Mucosa of rectum (tissue), 2 donors: ENCODE measurements at regions not wholly inside any gene's neighbourhood (a gene's known extent, or its start where the extent isn't known, plus 50 kb on each side); places are given as distances from the start of the nearest gene placed in this dataset.

Source experiments
- H3K27ac ChIP-seq, 2 donors: one replicate each; pipeline ENCODE4 v1.7.0; 2013; ENCODE audit warnings: inconsistent platforms in 2 of 2, low read depth in 2 of 2, low read length in 2 of 2
- H3K27me3 ChIP-seq, 2 donors: one replicate each; pipeline ENCODE4 v1.7.0; 2013; ENCODE audit warnings: low read length in 2 of 2; ENCODE audit not compliant: control insufficient read depth in 2 of 2, insufficient read depth in 2 of 2
- H3K36me3 ChIP-seq, 2 donors: one replicate each; pipeline ENCODE4 v1.7.0; 2013; ENCODE audit warnings: low read length in 2 of 2; ENCODE audit not compliant: control insufficient read depth in 2 of 2, insufficient read depth in 2 of 2
- H3K4me1 ChIP-seq, 2 donors: one replicate each; pipeline ENCODE4 v1.7.0; 2013; ENCODE audit warnings: low read length in 2 of 2, mild to moderate bottlenecking in 1 of 2; ENCODE audit not compliant: control insufficient read depth in 2 of 2, insufficient read depth in 2 of 2
- H3K4me3 ChIP-seq, 2 donors: one replicate each; pipeline ENCODE4 v1.7.0; 2013; ENCODE audit warnings: low read length in 2 of 2
- H3K9ac ChIP-seq, 2 donors: one replicate each; pipeline ENCODE4 v1.7.0; 2013; ENCODE audit warnings: low read length in 2 of 2, low read depth in 1 of 2, mild to moderate bottlenecking in 1 of 2
- H3K9me3 ChIP-seq, 2 donors: one replicate each; pipeline ENCODE4 v1.7.0; 2013; ENCODE audit warnings: low read length in 2 of 2; ENCODE audit not compliant: control insufficient read depth in 2 of 2
- donor health status: healthy.
- donor health status: Normal muscosa, but diverticular disease.

DNA sequence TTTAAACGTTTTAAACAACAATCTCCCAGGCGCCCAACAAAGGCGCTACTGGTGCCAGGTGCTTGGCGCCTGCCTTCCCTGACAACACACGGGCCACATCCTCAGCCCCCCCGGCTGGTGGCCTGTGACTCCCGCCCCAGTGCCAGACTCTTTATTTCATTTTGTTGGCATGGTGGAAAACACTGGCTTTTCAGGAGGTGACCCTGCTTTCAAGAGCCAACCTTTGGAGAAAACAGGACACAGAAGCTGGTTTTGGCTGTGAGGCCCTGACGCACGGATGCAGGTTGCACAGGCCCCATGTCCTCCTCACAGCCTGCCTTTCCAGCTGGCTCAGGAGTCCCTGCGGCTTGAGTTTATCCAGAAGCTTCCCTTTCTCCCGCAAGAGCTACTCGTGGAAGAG, 100.0 kb downstream of the METRNL start:
- Histone ChIP-seq H3K36me3 (no peaks in the 10 kb centered on the region), H3K4me3 (no peak overlapping the region), H3K9ac (no peak overlapping the region), H3K27me3 (no peaks in the 10 kb centered on the region), H3K9me3 (no peaks in the 10 kb centered on the region), H3K27ac (no peak overlapping the region), H3K4me1 (no peaks in the 10 kb centered on the region)

DNA sequence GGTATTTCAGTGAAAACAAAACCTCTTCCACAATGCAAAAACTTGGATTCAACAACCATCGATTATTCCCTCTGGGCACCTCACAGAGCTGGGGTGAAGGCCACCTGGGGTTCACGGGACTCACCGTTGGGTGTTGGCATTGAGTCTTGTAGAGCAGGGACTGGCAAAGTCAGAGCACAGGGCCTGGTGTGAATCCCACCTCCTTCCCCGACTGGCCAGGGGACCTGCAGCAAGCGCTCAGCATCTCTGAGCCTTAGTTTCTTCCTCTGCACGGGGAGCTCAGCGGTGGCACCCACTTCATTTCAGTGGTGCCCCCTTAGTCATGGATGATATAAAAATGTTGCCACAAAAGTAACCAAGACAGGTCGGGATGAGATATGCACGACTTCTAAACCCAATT, 100.4 kb downstream of the METRNL start:
- Histone ChIP-seq H3K27me3 (no peaks in the 10 kb centered on the region), H3K27ac (no peak overlapping the region), H3K36me3 (no peaks in the 10 kb centered on the region)

DNA sequence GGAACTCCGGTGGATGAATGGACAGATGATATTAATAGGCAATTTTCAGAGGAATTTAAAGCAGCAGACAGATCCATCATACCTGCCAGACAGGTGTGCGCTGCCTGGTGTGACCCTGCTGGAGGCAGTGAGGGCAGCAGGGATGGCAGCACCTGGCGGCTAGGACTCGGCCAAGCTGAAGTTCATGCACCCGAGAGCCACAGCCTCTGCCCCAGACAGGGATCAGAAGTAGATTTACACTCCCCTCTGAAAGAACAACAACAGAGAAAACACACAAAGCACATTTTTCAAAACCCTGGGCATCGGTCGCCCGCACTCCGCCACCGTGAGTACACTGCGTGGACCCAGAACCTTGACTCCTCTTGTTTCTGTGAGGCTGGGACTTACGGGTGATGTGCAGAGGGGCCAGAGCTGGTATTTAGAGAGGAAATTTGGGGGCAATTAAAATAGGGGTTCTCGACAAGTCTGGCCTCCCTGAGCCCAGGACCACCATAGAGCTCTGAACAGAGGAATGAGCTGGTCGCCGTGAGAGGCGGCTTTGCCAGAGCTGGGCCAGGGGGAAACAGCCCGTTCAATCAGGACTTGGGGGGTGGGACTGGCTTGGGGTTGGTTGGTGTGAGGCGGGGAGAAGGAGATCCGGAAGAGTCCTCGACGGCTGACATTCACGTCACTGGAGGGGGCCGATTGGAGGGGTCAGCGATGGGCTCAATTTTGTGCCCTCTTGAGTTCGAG, 101.0 kb downstream of the METRNL start:
- Histone ChIP-seq H3K4me3 (no peak overlapping the region), H3K9ac (no peak overlapping the region), H3K9me3 (no peaks in the 10 kb centered on the region), H3K4me1 (no peaks in the 10 kb centered on the region), H3K27ac (no peak overlapping the region), H3K27me3 (no peaks in the 10 kb centered on the region), H3K36me3 (no peaks in the 10 kb centered on the region)

More for the DNA sequence above, 100.4 kb downstream of the METRNL start:
- no peaks in the 10 kb centered on the region for H3K4me1 ChIP-seq
- H3K9me3 ChIP-seq, result no peaks in the 10 kb centered on the region
- no peak overlapping the region for H3K4me3 ChIP-seq
- no peak overlapping the region for H3K9ac ChIP-seq

DNA sequence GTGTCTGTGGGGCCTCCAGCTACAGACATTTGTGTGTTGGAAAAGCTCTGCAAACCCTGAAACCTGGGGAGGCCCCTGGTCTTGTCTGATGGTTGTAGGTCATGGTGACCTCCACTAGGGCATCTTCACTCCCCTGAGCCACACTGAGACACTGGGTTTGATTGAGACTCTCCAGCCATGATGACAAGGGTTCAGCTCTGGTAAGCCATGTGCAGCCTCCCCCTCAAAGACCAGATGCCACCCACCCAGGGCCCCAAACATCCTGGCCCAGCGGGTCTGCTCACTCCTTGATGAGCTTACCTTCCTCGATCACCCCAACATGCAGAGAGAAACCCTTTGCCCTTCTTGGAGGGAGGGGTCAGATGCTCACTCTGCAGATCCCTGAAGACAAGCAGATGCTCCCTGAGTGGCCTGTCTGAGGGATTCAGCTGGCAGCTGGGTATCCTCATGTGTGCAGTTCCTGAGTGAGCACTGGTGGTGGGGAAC, 101.6 kb downstream of the METRNL start:
- H3K9me3 ChIP-seq, result no peaks in the 10 kb centered on the region
- no peak overlapping the region for H3K4me3 ChIP-seq
- no peak overlapping the region for H3K27ac ChIP-seq
- H3K36me3 ChIP-seq, result no peaks in the 10 kb centered on the region
- H3K27me3 ChIP-seq, result no peaks in the 10 kb centered on the region
- H3K9ac ChIP-seq, result no peak overlapping the region
- no peaks in the 10 kb centered on the region for H3K4me1 ChIP-seq

DNA sequence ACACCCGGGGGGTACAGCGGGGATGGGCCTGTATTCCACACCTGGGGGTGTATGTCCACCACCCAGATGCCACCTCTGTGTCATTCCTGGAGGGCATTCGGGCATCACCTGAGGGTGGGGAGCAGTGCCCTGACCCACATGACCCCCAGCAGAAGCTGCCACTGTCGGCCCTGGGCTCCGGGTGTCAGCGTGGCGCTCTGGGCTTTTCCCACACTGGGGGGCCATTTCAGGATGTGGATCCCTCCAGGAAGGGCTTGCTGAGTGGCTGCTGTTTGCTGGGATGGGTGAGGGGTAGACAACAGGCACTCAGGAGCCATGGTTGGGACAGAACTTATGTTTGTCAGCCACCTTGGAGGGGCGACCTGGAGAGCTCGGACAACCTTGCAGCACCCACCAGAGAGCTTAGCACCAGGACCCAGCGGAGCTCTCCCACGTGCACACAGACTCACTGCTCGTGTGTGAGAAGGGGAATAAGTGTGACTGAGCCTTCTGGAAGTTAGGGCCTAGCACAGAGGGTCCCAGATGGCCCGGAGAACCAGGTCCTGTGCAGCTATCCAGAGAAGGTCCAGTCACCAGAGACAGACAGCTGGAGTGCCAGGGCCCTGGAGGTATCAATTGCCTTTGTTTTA, 102.7 kb downstream of the METRNL start:
- Histone ChIP-seq H3K27ac (no peak overlapping the region), H3K9ac (no peak overlapping the region), H3K4me1 (no peaks in the 10 kb centered on the region), H3K36me3 (no peaks in the 10 kb centered on the region), H3K9me3 (no peaks in the 10 kb centered on the region), H3K4me3 (no peak overlapping the region), H3K27me3 (no peaks in the 10 kb centered on the region)

DNA sequence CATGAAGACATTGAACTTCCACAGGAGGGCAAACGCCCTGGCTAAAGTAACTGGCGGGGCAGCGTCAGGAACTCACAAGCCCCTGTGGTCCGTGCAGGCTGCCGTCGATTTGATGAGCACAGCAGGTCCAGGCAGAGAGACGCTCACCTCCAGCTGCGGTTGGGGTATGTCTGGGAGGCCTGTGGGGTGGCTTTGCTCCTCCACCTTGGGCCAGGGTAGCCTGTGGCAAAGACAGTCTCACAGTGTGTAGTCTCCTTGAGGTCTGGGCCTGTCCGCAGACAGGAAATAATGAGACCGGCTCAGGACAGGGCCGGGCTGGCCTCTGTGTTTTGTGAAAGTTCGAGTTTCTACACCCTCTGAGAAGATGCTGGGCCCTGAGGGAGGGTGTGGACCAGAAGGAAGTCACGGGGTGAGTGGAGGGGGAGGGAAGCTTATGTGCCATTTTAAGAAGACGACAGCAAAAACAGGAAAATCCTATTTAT, 103.3 kb downstream of the METRNL start:
- no peak overlapping the region for H3K27ac ChIP-seq

DNA sequence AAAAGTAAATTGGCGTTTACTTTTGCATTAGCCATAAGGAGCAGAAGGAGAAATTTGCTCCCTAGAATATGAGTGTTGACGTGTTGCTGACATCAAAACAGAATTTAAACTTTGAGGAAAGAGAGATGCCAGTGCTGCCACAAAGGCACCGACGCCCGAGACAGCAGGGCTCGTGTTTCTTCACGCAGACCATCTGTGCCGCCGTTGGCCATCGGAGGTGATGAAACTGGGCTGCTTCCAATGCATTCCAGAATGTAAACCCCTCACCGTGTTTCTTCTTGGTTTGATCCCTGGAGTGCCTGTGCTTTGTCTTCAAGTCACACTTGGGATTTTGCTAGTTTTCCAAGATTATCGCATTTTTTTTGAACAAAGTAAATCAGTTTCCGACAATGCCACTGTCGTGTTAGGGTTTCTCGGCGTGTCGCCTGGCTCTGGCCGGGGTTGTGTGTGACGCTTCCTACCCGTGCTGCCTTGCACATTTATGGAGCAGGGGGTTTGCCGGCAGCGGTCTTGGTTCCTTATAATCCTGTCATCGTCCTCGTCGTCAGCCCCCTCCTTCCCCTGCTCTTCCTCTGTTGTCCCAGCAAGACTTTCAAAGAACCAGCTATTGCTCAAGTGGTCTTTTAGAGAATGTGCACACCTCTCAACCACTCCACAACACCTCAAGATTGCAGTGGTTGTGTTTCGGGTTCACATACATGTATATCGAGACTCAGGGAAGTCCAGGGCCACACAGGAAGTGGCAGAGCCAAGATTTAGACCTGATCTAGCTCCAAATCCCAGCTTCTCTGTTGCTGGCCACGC, 103.9 kb downstream of the METRNL start:
- no peaks in the 10 kb centered on the region for H3K4me1 ChIP-seq
- H3K27me3 ChIP-seq, result no peaks in the 10 kb centered on the region
- no peak overlapping the region for H3K9ac ChIP-seq
- H3K4me3 ChIP-seq, result no peak overlapping the region
- no peaks in the 10 kb centered on the region for H3K36me3 ChIP-seq
- no peak overlapping the region for H3K27ac ChIP-seq
- H3K9me3 ChIP-seq, result peaks cover 0 to 3% of the 10 kb centered on the region in 2 donors

More for the DNA sequence above, 103.3 kb downstream of the METRNL start:
- H3K9ac ChIP-seq, result no peak overlapping the region
- no peaks in the 10 kb centered on the region for H3K4me1 ChIP-seq
- no peaks in the 10 kb centered on the region for H3K9me3 ChIP-seq
- H3K27me3 ChIP-seq, result no peaks in the 10 kb centered on the region
- no peak overlapping the region for H3K4me3 ChIP-seq
- no peaks in the 10 kb centered on the region for H3K36me3 ChIP-seq

DNA sequence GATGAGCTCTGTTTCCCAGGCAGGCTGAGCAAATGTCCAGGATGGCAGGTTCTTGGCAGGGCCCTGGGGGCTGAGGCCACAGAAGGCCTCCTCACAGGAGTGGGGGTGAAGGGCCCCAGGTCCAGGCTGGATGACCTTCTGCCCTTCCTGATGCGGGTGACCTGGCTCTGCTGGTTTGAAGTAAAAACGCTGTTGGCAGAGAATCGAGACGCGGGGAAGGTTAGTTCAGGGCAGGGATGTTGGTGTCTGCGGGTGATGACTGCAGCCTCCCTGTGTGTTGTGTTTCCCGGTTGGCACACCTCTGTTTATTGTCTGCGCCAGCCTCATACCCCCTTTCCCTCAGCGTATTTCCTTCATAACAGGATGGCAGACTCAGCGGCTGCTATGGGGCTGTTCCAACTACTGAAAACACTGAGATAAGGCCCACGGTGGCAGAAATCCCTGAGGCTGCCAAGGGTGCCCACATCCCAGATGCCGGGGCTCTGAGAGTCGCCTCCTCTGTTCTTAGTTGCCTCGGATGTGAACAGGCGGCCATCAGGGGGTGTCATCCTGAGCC, 104.6 kb downstream of the METRNL start:
- no peak overlapping the region for H3K9ac ChIP-seq
- peaks cover 0 to 3% of the 10 kb centered on the region in 2 donors for H3K9me3 ChIP-seq
- no peak overlapping the region for H3K27ac ChIP-seq
- no peak overlapping the region for H3K4me3 ChIP-seq
- H3K36me3 ChIP-seq, result no peaks in the 10 kb centered on the region
- no peaks in the 10 kb centered on the region for H3K4me1 ChIP-seq
- H3K27me3 ChIP-seq, result no peaks in the 10 kb centered on the region

DNA sequence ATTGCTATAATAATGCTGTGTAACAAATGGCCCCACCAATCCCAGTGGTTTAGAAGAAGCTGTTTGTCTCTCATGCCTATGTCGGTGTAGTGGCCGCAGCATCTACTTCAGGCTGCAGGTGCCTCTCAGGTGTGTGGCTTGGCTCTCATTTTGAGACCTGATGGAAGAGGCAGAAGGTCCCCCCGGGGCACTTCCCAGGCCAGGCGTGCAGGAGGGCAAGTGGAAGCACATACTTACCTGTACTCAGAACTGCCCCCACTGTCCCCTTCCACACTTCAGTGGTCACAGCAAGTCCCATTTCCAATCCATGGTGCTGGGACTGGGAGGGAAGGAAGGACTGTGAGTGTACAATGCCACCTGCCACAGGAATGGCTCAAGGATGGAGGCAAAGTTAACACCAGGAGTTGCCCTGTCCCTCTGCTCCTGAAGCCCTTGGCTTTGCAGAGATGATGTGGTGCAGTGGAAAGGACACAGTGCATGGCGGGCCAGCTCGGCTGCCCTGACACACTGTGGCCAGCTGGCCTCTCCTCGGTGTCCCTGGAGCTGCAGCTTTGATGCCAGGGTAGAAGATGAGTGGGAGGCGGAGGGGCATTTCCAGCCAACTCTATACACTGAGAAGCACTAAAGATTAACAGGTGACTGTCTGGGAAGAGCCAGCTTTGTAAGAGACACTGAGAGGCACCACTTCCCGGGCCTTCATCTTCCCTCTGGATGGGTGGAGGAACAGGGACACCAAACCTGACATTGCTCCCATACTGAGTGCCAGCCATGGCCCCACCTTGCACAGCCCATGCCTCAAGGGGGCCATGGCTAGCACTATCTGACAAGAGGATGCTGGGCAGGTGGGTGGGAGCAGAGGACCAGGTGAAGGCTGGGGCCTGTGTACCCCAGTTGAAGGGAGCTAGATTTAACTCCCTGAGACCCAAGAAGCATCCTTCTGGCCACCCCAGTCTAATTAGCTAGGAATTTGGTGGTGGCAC, 105.9 kb downstream of the METRNL start:
- Histone ChIP-seq H3K4me1 (no peaks in the 10 kb centered on the region), H3K9ac (no peak overlapping the region), H3K36me3 (no peaks in the 10 kb centered on the region), H3K4me3 (no peak overlapping the region), H3K27me3 (no peaks in the 10 kb centered on the region), H3K27ac (no peak overlapping the region), H3K9me3 (peaks cover 0 to 3% of the 10 kb centered on the region in 2 donors)
